ENCODE measurements at regions not wholly inside any gene's neighbourhood (a gene's known extent, or its start where the extent isn't known, plus 50 kb on each side); places are given as distances from the start of the nearest gene placed in this dataset.
"Not testable (repeated sequence)": the region's sequence is repeated elsewhere in the genome, so short reads cannot be mapped to it uniquely, and the experiment has no call there.

DNA sequence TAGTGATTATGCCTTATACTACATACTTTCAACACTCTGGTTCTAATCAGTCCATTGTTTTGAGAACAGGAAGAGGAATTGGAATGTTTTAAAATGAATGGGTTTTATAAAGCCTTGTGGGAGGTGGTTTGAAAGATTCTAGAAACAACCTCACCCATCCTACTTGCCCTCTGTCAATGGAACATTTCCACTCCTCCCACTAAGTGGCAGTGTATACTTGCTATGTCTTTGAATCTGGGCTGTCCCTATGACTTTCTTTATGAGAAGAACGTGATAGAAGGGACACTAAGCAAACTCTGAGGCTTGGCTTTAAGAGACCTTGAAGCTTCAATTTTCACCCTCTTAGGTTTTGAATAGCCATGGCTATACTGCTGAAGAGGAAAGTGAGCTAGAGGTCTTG lies 611.2 kb downstream of the PPP4R3C start:
- peak in 1 of 2 experiments; percentile 48 for DNase-seq

- no peak for DNase-seq
These were observed 614.6 kb downstream of the PPP4R3C start for GRCh38 chrX:26848511-26848910.

- no peak for DNase-seq
These were observed 618.1 kb downstream of the PPP4R3C start for GRCh38 chrX:26845056-26845455.

DNA sequence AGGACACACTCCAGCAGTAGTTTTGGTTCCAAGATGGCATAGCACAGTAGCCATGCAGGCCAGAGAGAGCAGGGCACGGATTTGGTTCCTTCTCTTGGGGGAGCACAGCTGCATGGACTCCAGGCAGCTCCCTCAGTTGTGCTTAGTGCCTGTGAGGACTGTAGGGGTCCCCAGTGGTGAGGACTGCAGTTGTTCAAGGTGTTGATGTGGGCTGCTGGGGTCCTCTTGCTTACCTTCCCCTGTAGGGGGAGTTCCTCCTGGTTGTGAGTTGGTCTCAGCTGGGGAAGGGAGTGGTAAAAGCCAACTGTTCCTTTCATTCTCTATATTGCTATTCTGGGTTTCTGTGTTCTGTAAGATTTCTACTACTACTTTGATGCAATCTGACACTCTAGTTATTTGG lies 606.5 kb downstream of the MAGEB5 start:
- DNase-seq, result no peak

- DNase-seq, result no peak
These were observed 573.8 kb downstream of the MAGEB5 start for GRCh38 chrX:26789751-26790150.

DNA sequence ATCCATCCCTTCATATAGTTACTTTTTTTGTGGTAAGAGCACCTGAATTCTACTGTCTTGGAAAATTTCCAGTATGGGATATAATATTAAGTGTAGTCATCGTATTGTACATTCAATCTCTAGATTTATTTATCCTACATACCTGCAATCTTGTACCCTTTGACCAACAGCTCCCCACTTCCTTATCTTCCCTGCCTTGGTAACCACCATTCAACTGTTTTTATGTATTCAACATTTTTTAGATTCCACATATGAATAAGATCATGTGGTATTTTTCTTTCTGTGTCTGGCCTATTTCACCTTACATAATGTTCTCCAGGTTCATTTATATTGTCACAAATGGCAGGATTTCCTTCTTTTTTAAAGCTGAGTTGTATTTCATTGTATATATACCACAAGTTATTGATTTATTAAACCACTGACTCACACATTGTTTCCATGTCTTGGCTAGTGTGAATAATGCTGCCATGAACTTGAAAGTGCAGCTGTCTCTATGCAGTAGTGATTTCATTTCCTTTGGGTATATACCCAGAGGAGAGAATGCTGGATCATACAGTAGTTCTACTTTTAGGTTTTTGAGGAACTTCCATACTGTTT lies 572.5 kb downstream of the MAGEB5 start:
- no peak for DNase-seq

- DNase-seq, result peak; percentile 15 to 68
These were observed 567.7 kb downstream of the MAGEB5 start for GRCh38 chrX:26783512-26784225.

DNA sequence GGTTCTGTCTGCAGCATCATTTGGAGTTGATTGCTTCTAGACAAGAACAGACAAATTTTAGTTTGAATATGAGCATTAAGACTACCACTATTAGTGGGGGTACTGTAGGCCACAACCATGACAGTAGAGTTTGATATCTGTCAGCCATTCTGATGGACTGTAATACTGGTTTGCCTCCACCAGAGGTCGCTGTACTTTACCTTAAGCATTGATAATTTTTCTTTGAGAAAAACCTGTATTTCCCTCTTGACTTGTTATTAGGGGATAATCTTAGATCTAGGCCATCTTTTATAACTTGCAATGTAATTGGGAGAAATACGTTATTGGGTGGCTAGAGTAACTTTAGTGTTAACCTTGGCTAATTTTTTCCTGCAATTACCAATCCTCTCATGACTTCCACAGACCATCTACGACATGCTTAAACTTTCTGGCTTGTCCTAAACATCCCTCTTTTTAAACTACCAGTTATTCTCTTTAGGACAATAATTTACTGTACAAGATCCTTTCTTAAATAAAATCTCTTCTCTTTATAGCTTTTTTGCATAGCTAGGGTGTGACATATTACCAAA lies 562.4 kb downstream of the MAGEB5 start:
- no peak for DNase-seq

DNA sequence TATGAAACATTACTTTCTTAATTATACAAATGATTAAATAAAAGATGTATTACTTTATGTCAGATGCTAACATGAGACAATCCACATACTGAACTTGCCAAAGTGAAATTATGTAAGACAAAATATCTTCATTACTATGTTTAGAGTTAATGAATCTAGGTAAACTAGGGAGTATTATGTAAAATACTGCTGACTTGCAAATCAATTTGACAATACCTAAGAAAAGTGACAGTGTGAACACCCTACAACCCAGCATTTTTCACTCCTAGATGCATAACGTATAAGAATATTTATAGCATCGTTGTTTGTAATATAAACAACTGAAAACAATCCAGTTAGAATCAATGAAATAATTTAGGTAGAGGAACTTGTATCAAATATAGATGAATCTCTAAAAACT lies 546.3 kb downstream of the MAGEB5 start:
- no peak for DNase-seq

- DNase-seq, result not testable (repeated sequence)
These were observed 539.8 kb downstream of the MAGEB5 start for GRCh38 chrX:26755760-26756159.

DNA sequence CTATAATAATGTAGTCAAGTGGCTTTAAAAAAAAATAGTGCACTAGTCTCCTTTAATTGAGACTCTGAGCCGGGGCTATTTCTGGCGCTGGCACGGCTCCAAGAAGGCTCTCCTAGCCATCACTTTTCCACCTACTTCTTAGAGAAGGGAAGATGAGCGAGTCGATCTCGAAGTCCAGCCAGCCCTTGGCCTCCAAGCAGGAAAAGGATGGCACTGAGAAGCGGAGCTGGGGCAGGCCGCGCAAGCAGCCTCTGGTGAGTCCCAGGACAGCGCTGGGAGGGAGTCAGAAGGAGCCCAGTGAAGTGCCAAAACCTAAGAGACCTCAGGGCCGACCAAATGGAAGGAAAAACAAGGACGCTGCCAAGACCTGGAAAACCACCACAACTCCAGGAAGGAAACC lies 531.9 kb downstream of the MAGEB5 start:
- DNase-seq, result no peak

- DNase-seq, result no peak
These were observed 506.9 kb downstream of the MAGEB5 start for GRCh38 chrX:26722666-26723428.

DNA sequence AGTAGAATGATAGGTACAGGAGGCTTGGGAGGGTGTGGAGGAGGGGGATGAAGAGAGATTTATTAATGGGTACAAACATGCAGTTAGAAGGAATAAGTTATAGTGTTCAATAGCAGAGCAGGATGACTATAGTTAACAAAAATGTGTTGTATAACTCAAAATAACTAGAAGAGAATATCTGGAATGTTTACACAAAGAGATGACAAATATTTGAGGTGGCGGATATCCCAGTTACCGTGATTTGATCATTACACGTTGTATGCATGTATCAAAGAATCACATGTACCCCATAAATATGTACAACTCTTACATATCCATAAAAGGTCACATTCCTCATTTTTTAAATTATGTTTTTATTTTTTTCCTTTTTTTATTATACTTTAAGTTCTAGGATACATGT lies 456.6 kb downstream of the MAGEB5 start:
- DNase-seq, result no peak

- peak; percentile 52 to 89 for DNase-seq
These were observed 454.6 kb downstream of the MAGEB5 start for GRCh38 chrX:26670521-26670920.

DNA sequence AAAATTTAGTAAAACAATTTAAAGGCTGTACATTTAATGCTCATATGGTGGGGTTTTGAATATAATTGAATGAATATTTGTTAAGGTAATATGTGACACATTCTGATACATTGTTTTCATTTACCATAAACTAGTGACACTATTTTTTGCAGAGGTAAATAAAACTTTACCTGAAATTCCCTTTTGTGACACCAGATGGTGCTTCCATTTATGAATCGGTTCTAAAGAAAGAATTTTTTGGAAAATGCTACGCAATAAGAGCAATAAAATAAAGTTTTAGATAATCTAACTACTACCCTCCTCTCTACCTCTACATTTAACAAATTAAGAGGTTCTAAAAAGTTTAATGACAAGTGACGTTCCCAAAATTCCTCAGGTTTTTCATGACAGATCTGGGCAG lies 448.9 kb downstream of the MAGEB5 start:
- DNase-seq, result no peak

GRCh38 chrX:26653050-26653449 lies 437.1 kb downstream of the MAGEB5 start:
- no peak for DNase-seq

DNA sequence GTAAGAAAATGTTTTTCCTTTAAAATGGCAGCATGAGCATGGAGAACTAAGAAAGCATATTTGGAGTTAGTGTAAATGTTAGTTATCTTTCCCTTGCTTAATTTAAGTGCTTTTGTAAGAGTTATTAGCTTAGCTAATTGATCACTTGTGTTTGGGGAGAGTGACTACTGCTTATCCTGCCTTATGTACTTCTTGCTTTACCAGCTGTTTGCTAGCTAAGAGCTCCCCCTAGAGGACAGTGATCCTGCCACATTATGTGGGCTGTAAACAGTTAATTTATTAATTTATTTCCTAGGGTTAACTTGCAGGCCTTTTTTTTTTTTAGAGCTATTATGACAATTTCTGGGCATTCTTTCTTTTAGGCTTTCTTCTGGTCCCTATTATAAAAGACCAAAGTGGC lies 435.8 kb downstream of the MAGEB5 start:
- peak in 1 of 2 experiments; percentile 11 for DNase-seq

DNA sequence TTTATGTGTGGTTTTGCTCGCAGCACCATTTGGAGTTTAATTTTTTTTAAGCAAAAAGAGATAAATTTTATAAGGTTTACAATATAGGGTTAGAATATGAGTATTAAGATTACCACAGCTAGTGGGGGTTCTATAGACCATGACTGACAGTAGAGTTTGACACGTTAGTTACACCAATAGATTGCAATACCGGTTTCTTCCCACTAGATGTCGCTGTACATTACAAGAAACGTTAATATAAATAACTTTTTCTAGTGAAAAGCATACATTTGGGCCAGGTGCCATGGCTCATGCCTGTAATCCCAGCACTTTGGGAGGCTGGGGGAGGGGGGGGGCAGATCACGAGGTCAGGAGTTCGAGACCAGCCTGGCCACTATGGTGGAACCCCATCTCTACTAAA lies 433.6 kb downstream of the MAGEB5 start:
- peak; percentile 4 to 60 for DNase-seq

DNA sequence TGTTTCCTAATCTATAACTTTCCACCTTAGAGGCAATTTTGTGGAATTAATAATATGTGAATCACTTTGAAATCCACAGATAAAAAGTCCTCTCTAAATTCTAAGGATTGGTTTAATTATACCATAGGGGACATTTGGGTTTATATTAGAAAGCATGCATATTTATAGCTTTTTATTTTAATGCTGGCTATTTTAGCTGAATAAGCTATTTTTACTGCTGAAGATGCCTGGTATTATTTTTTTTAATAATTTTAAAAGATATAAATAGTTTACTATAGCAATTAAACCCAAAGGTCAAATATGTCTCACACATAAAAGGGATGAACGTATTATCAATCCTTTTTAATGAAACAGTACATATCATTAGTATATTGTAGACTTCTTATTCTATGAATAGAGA lies 415.4 kb downstream of the MAGEB5 start:
- no peak for DNase-seq

DNA sequence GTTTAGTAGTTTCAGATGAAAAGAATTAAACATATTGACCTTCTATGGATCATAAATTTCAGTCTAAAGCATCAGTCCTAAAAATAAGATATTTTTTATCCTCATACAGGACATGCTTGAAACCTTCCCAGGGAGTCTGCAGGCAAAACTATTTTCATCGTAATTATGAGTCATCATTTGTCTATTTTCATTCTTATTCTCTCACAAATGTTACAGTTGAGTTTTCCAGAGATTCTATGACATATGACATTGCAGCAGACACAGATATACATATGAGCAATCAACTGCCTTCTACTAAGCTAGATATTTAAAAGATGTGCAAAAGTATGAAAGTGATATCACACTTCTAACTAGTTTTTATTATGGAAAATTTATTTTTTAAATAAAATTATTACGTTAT lies 398.0 kb downstream of the MAGEB5 start:
- DNase-seq, result no peak

DNA sequence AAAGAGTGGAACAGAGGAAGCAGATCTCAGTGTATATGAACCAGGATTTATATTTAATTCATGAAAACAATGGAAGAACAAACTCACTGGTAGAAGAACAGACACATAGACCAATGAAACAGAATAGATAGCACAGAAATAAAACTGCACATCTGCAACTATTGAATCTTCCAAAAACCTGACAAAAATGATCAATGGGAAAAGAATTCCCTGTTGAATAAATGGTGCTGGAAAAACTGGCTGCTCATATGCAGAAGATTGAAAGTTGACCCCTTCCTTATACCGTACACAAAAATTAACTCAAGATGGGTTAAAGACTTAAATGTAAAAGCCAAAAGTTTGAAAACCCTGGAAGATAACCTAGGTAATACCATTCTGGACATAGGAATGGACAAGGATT lies 391.0 kb downstream of the MAGEB5 start:
- DNase-seq, result no peak

DNA sequence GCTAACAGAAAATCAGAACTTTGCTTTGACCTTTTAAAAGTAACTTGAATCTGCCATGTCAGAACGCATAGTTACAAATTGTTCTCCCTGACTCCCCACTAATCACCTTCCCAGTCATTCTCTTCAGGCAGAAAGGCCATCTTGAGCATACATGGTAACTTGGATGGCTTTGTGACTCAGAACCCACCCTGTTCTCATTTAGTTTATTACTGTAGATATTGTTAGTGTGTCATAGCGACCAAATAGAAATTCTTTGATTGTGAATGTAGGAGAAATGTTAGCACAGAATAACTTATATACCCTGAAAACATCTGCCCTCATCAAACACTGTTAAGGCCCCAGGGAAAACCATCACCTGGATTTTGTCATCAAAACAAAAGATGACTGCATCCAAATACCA lies 382.0 kb downstream of the MAGEB5 start:
- DNase-seq, result no peak

GRCh38 chrX:26590849-26591248 lies 374.9 kb downstream of the MAGEB5 start:
- DNase-seq, result no peak

GRCh38 chrX:26586570-26586969 lies 370.6 kb downstream of the MAGEB5 start:
- no peak for DNase-seq

Measured in NCI-H524 (cell line).